HEK293T (cell line): ENCODE measurements at regions not wholly inside any gene's neighbourhood (a gene's known extent, or its start where the extent isn't known, plus 50 kb on each side); places are given as distances from the start of the nearest gene placed in this dataset.

Experiments
- BHLHE40 ChIP-seq: fragments of 450-650 bp; IDR thresholded peaks from 2 replicates; pipeline ENCODE4 v1.6.1; 2016; ENCODE audit warnings: mild to moderate bottlenecking, moderate library complexity, borderline replicate concordance
- ELF4 ChIP-seq: fragments of 450-650 bp; IDR thresholded peaks from 2 replicates; pipeline ENCODE4 v1.6.1; 2017; ENCODE audit warnings: antibody characterized with exemption
- FOXA1 ChIP-seq: fragments of 450-650 bp; IDR thresholded peaks from 2 replicates; pipeline ENCODE4 v1.6.1; 2016; ENCODE audit warnings: mild to moderate bottlenecking
- FOXK2 ChIP-seq: fragments of 450-650 bp; IDR thresholded peaks from 2 replicates; pipeline ENCODE4 v1.6.1; 2016; ENCODE audit warnings: mild to moderate bottlenecking
- FOXM1 ChIP-seq: fragments of 450-650 bp; IDR thresholded peaks from 2 replicates; pipeline ENCODE4 v1.6.1; 2017; ENCODE audit warnings: mild to moderate bottlenecking, borderline replicate concordance
- HDGF ChIP-seq: fragments of 450-650 bp; IDR thresholded peaks from 2 replicates; pipeline ENCODE4 v1.6.1; 2017; ENCODE audit warnings: antibody characterized with exemption, borderline replicate concordance
- L3MBTL2 ChIP-seq: fragments of 450-650 bp; conservative IDR thresholded peaks from 2 replicates; pipeline ENCODE4 v1.6.1; 2016; ENCODE audit warnings: mild to moderate bottlenecking
- LEF1 ChIP-seq: fragments of 450-650 bp; IDR thresholded peaks from 2 replicates; pipeline ENCODE4 v1.6.1; 2017; ENCODE audit warnings: mild to moderate bottlenecking, borderline replicate concordance
- NFRKB ChIP-seq: fragments of 450-650 bp; IDR thresholded peaks from 2 replicates; pipeline ENCODE4 v1.6.1; 2016; ENCODE audit warnings: mild to moderate bottlenecking, moderate library complexity
- SP1 ChIP-seq: fragments of 450-650 bp; IDR thresholded peaks from 2 replicates; pipeline ENCODE4 v1.6.1; 2017
- SUZ12 ChIP-seq: fragments of 450-650 bp; IDR thresholded peaks from 2 replicates; pipeline ENCODE4 v1.6.1; 2016; ENCODE audit warnings: mild to moderate bottlenecking
- TARDBP ChIP-seq: fragments of 450-650 bp; IDR thresholded peaks from 2 replicates; pipeline ENCODE4 v1.6.1; 2016
- TF ChIP-seq, protein P1 (sequence below): fragments of 450-650 bp; IDR thresholded peaks from 2 replicates; pipeline ENCODE4 v1.6.1; 2016

DNA sequence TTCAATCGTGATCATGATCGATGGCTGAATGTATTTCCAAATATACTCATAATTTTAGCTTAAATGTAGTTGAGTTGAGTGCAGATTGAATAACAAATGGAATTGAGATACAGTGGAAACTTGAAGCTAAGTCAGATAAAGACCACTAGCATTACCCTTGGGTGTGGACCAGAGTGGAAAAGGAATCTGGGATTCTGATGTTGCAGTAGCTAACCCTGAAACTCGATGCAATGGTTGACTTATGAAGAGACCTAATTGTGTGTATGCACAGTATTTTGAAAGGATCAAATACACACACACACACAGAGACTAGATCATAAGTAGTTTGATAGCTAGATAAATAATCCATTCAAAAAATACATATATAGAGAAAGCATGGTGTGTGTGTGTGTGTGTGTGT lies 135.8 kb downstream of the RXFP2 start:
- no peak for TF ChIP-seq HDGF
- no peak for TF ChIP-seq BHLHE40
- no peak for TF ChIP-seq FOXM1
- TF ChIP-seq SP1 = no peak
- no peak for TF ChIP-seq TARDBP
- no peak for TF ChIP-seq FOXA1
- no peak for TF ChIP-seq SUZ12
- TF ChIP-seq LEF1 = no peak
- no peak for TF ChIP-seq L3MBTL2
- TF ChIP-seq, protein P1, sequence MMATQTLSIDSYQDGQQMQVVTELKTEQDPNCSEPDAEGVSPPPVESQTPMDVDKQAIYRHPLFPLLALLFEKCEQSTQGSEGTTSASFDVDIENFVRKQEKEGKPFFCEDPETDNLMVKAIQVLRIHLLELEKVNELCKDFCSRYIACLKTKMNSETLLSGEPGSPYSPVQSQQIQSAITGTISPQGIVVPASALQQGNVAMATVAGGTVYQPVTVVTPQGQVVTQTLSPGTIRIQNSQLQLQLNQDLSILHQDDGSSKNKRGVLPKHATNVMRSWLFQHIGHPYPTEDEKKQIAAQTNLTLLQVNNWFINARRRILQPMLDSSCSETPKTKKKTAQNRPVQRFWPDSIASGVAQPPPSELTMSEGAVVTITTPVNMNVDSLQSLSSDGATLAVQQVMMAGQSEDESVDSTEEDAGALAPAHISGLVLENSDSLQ = no peak
- no peak for TF ChIP-seq FOXK2
- TF ChIP-seq ELF4 = no peak
- no peak for TF ChIP-seq NFRKB
